Activated T-cell treated with anti-CD3 and anti-CD28 coated beads for 48 hours (primary cell): ENCODE measurements at regions not wholly inside any gene's neighbourhood (a gene's known extent, or its start where the extent isn't known, plus 50 kb on each side); places are given as distances from the start of the nearest gene placed in this dataset.
A peak's percentile ranks its signal among the peaks of the same experiment; 100 is the strongest.
"Not testable (repeated sequence)": the region's sequence is repeated elsewhere in the genome, so short reads cannot be mapped to it uniquely, and the experiment has no call there.

Source experiments
- DNase-seq: peaks from one replicate; pipeline ENCODE4 v3.0.0-alpha.2; 2020; ENCODE audit warnings: low read depth

DNA sequence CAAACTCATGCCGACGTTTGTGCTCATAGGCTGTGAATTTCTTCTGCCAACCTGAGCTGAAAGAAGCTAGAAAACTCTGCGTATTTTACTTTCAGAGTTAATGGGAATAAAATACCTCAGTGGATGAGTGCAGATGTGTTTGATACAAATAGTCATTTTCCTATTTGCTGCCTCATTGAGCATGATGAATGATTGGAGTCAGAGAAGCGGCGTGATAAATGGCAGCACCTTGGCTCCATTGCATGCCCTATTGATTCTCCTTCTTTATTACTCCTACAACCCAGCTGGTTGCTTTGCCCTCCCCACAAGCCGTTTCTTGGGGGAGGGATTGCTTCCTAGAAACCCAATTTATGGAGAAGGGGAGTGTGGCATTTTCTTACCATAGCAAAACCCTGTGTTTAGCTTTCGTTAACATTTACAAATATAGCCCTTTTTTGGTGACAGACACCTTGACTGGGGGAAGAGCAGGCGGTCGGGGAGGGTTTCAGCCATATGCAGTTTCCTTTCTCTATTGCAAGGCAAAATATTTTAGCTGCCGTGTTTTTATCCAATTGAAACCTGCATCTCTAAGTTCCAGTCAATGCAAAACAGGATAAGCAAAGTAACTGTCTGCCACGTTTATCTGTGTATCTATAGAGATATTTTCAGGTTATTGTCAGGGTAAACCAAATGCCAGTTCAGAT is 93.1 kb upstream of the TBCA start:
- DNase-seq, result no peak

DNA sequence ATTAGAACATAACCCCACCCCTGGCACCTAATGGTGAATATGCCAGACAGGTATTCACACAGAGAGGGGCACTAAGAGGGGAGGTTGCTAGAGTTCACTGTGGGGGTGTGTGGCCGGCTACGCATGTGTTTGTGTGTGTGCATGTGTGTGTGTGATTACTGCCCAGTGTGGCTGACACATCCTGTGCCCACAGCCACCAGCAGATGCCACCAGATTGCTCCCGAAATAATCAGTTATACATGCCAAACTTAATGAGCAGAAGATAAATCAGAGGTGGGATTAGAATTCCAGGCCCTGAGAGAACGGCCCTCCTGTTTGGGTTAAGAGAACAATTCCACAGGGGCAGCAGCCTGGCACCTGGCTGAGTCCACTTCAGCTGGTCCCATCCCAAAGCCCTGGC is 91.8 kb upstream of the TBCA start:
- DNase-seq, result no peak

DNA sequence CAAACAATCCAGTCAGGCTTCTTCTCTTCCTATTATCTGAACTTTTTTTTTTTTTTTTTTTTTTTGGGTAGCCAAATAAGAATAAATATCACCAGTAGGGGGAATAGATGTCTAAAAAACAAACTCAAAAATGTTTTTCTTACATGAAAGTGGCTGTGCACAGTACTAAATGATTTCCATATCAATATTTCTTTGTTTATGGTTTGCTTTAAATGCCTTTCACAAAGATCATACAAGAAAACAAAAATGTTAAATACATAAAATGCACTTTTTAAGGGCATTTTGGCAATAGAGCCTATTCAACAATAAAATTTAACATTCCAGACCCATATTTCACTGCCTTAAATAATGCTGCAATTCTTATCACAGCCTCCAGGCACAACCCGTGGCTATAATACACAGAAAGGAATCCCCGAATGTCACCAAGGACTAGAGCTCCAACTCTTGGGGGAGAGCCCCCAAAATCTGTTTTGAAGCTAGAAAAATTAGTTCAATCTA is 91.1 kb upstream of the TBCA start:
- DNase-seq, result no peak

DNA sequence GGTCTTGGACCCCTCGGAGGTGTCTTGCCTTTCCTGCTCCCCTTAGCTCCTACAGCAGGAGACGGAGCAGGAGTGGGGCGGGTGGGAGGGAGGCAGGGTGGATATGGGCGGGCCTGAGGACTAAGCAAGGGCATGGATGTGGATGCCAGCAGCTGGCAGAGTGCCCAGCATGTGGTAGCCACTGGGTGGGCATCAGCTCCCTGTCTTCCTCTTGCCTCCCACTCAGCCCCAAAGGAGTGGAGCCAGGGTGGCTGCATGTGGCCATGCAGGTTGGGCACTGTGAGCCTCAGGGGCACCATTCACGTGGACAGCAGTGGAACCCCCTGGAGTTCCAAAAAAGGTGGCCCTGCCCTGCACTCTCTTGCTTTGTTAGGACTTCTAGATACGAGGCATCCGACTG is 90.1 kb upstream of the TBCA start:
- no peak for DNase-seq

DNA sequence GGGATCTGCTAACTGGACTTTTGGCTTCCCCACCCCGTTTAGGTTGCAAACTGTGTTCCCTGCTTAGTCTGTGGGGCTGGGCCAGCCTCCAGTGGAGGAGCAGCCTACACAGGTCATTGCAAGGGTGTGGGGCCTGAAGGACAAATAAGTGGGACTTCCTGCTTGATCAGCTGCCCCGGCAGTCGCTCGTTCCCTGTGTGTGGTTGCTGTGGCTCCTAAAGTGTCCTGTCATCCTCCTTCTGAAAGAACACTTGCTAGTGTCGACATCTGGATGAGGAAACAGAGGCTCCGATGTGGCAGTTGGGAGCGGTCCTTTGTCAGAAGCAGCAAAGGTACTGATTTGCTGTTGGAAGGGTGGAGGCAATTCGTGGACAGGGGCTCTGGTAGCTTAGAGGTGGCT is 88.9 kb upstream of the TBCA start:
- no peak for DNase-seq

DNA sequence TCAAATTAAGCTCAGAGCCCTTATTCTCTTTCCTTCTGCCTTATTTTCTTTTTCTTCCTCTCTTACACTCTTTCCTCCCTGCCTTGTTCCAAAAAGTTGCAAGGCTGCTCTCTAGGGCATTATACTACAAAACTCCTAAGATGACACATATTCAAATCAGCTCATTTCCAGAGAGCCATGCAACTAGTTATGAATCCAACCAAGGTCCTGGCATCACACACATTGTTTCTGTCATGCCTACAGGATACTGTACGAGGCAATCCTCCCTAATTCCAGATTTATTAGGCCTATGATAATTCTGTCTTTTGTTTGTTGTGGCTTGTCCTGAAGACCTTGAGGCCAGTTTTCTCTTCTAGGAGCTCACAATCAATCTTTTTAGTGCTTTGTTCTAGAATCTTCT is 87.0 kb upstream of the TBCA start:
- DNase-seq, result no peak

DNA sequence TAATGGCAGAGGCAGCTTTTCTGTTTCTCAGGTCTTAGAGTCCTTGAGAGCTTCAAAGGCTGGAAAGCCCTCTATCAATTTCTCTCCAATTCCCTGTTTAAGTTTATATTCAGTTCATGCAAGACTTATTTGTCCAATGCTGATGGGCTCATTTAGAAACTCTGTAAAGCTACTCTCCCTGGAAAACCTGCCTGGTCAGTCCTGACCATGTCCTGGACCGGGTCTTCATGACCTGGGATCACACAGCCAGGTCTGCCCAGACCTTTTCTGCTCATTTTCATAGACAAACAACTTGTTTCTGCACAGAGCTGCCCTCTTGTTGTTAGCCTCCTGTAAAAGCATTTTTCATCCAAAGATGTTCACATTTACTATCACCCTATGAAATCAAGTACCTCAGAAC is 85.4 kb upstream of the TBCA start:
- DNase-seq, result no peak

DNA sequence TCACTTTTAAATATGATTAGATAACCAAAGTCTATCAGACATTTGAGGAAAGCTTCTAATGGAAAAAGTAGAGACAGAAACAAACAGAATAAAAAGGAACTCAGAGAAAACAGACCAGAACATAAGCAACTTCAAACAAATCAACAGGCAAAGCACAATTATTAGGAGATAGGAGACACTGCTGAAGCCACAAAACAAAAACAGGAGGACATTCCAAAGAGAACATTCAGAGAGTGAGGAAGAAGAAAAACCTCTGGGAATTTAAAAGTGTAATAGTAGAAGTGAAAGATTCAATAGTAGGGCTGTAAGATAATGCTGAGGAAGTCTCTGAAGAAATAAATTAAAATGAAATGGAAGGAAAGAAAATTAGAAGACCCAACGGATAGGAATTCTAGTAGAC is 83.2 kb upstream of the TBCA start:
- DNase-seq, result no peak

DNA sequence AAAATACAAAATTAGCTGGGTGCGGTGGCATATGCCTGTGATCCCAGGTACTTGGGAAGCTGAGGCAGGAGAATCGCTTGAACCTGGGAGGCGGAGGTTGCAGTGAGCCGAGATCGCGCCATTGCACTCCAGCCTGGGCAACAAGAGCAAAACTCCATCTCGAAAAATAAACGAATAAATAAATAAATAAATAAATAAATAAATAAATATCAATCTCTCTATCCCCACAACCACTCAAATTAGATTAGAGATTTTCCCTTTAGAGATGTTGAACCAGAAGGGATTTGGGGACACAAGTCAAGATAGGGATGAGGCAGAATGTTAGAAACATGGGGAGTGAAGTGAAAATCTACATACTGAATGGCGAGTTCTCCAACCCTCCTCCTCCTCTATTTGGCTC is 82.5 kb upstream of the TBCA start:
- DNase-seq, result not testable (repeated sequence)

DNA sequence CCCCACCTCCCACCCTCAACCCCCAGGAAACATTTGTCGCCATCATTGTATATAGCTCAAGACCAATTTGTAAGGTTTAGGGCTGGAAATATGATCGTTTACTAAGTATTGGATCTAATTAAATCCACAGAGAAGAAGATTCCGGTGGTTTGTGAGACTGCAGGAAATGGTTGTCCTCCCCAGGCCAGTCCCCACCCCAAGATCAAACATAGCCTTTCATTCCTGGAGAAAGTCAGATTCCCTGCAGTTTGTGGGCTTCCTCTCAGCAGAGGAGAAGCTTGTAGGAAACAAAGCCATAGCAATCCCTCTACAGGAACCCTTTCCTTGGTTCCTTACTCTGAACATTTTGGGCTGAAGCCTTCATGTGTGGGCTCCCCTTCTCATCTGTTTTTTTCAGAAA is 79.2 kb upstream of the TBCA start:
- no peak for DNase-seq

DNA sequence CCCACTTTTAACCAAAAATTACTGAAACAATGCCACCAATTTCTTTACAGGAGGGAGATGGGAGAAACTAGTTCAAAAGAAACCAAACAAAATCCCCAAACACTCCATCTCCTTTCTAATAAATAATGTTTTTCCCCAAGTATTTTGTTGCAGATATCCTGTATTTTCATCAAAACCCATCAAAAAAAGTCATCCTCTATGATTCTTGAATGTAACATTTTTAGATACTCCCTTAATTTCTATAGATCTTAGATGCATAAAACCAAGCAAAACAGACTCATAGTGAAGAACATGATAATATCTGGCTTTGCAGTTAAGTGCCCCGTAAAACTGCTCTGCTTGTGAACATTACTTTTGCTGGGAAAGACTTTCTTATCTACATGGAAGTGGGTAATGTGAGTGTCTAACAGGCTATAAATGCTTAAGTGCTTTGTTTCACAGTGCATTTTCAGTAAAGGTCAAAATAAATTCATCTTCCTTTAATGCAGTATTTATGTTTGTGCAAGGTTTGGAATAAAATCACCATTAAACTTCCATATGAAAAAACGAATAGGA is 77.3 kb upstream of the TBCA start:
- DNase-seq, result no peak

DNA sequence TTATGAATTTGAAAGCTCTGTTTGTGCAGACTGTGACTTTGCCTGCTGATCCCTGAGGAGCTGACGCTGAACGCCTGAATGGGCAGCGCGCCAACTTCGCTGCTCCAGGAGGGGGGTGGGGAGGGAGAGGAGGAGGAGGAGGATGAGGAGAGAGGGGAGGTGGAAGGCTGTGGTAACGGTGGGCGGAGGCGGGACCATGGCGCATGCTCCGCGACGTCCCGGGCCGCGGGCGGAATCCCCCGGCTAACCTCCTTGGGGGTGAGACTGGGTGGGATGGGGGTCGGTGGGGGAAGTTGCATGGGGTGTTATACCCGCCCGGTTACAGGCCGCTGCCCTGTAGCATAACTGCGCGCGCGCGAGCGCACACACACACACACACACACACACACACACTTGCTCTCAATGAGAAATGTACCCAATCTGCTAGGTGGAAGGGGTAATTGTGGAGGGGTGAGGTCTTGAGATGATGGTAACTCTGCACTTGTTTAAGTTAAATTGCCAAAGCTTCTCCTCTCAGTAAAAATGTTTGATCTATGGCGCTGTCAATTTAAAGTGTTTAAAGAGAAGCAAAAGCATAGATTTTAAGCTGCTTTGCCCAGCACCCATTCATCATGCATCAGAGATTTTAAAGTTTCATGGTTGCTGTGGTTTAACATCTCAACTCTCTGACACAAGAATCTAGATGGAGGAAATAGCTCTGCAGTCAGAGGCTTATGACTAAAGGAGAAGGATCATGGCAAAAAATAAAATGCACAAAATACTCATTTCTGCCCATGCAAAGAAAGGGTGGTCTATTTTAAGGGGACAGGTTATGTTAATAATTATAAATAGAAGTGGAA is 76.6 kb upstream of the TBCA start:
- DNase-seq, result peak; percentile 18

DNA sequence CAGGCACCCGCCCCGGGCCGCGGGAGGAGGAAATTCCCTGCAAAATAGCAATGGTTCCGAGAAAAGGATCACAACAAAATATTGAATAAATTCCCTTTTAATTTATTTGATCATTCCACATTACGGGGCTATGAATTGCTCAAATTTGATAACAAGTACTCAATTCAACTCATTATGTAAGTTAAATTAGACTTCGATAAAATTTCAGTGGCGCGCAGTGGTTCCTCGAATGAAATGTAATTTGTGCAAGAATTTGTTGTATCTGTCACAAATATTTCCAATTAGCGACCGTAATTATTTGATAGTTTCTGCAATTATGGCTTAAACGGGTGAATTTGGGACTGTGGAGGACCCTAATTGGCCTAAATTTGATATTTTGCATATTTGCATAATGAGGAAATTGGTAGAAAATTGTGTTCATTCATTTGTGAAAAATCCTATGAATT is 76.0 kb upstream of the TBCA start:
- DNase-seq, result no peak

DNA sequence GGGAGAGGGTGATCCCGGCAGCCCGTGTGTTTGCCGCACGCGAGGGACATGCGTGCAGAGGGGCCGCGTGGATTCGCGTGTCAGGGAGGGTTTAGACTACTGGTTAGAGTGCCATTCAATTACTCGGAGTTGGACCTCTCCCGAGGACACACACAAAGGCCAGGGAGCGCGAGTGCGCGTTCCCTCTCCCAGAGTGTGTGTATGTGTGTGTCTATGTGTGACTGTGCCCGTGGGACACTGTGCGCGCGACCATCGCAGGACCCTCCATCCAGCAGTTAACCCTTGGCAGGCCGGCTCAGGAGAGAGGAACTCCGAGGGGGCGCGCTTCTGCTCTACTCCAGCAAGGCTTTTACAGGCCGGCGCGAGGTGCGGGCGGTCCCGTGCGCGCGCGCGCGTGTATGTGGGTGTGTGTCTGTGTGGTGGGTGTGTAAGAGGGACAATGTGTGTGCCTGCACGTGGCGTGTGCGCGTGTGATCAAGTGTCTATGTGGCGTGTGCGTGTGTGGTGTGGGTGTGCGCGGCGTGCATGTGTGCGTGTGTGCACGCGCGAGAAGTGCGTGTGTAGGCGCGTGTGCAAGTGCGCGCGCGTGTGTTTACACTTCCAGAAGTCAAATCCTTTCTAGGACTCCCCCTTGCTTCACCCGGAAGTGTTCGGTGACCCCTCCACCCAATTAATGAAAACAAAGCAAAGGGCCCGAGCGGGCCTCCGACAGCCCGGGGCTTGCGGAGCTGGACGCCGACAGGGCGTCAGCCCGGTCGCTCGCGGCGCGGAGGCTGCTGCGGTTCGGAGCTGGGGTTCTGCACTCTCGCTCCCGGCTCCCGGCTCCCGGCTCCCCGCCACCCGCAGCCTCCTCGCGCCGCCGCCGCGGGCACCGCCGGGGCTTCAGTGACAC is 75.3 kb upstream of the TBCA start:
- no peak for DNase-seq

DNA sequence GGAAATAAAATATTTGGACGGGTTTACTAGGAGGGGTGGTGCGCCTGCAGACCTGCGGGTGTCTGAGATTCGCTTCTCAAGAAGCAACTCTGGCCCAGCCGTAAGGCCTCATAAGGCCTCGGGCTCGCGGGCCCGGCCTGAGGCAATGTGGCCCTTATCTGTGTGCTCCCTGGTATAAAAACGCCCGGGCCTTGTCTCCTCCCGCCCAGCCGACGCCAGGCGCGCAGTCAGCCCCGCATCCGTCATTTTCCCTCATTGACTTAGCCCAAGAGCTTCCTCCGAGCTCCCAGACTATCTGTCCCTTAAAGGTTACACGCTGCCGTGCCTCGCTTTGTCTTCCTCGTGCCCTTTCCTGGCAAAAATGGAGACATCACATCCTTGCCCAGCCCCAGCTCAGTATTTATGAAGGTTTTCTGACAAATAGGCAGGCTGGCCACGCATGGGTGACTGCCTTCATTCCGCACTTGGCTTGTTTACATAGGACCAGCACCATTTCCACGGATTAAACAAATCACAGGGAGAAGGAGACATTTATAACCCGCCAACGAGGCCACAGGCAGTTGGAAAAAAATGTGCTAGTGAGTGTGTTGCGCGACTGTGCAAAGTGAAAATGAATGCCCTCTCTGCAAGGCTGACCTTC is 74.5 kb upstream of the TBCA start:
- DNase-seq, result no peak

DNA sequence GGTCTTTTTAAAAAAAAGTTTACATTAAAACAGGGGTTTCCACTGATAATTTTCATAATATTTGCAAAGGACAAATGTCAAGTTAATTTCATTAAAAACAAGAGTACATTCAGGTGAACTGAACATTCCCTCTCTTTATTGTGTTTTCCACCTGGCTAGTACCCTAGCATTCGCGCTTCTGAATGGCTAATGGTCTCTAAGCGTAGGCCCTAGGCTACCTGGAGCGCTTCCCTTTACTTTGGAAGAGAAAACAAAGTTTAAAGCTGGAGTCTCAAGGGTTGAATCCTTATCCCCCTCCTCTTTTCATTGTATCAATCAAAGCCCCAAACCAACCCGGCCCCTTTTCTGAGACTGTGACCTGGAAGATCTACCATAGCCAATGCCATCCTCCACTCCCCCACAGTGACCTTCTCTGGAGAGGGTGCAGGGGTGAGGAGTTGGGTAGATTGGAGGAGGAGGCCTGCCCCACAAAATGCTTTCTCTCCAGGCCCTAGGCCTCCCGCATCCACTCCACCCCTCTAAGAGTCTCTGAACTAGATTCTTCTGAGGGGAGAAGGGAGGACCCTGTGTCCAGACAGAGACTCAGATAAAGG is 73.3 kb upstream of the TBCA start:
- DNase-seq, result no peak

DNA sequence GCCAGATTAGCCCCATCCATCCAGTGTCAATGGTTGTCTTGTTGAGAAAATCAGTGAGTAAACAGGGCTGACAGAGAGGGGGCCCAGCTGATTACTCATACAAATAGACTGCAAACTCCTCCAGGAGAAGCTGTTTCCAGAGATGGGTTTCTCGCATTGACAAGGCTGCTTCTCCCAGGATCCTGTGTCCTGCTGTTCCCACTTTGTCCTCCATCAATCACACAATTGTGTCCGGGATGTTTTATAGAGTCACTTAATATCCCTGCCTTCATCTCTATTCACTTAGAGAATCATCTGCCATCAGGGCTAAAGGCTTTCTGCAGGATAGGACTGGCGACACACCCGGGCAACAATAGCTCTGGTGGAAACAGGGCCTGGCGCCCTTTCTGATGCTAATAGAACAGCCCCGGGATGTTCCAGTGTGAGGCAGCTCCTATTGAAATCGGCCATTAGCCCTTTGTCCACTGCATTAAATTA is 71.7 kb upstream of the TBCA start:
- DNase-seq, result no peak

DNA sequence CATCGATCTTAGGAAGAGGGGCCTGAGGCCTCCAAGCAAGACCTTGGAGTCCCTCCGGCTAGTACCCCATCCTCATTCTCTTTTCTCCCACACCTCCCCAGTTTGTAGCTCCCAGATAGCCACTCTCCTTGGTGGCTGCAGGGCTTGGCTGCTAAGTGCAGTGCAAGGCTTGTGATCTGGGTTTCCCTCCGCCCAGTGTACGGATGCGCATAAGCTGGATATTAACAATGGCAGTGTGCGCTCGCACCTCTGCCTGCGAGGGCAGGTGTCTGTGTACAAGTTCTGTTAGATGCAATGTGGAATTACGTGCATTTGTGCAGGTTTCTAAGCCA is 71.0 kb upstream of the TBCA start:
- no peak for DNase-seq

DNA sequence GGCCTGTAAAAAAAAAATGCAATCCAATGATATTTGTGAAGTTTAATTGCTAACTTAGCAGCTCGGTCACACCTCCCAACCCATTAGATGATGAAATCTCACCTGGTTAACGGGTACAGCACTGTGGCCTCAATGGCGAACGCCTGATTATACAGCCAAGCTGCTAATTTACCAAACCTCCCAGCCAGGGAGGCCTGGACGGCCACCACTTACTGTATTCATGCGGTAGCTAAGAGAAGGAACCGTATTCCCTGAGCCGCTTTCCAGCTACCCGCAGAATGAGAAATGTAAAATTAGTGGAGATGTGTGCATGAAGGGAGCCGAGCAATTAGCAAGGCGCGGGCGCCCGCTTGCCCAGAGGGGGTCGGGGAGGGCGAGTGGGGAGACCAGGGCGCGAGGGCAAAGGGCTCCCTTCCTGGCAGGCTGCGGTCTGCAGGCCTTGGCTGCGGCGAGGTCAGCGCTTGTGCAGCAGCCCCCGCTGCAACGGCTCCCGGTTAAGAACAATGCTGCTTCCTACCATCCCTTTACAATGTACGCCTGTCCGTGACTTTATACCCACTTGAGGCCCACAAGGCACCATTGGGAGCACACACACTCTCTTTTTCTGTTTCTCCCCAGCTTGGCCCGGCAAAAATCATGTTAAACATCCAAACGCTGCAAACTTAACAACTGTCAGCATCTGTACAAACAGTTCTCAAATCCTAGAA is 70.4 kb upstream of the TBCA start:
- no peak for DNase-seq

DNA sequence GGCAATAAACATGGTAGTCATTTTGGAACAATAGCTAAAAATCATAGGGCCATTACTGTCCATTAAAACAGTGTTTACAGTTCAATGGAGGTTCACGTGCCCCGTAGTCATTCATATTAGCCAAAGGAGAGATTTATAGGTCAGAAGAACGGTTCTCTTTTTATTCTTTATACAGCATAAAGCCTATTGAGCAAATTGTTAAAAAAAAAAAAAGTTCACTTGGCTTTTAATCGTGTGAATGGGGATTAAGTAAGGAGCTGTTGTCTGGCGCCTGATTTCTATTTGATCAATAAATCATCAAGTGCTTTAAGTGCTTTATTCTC is 69.1 kb upstream of the TBCA start:
- DNase-seq, result no peak
